Activated B cell treated with CpG ODN at 0.5 μM for 24 hours (primary cell): ENCODE measurements at regions not wholly inside any gene's neighbourhood (a gene's known extent, or its start where the extent isn't known, plus 50 kb on each side); places are given as distances from the start of the nearest gene placed in this dataset.

Experiments
- ATAC-seq: fragments of 200-7000 bp; cut with Tn5 transposase; one replicate; pipeline ENCODE4 v1.10.0; 2021; ENCODE audit warnings: low read depth, mild to moderate bottlenecking, moderate library complexity
- CTCF ChIA-PET: fragments of 350-600 bp; sonication (Branson Sonifier 250); formaldehyde crosslinking; loops from one replicate; lab custom pipeline; 2021; ENCODE audit warnings: antibody characterized with exemption; lab: Charles Lee
- POLR2A ChIA-PET: fragments of 350-600 bp; sonication (Branson Sonifier 250); formaldehyde crosslinking; loops from one replicate; lab custom pipeline; 2021; ENCODE audit warnings: antibody characterized with exemption; lab: Charles Lee
- DNase-seq: peaks from one replicate; pipeline ENCODE4 v3.0.0; 2022
- H3K27ac Mint-ChIP-seq: one replicate; pipeline ENCODE4 v1.8.0; 2020; ENCODE audit warnings: mixed read lengths
- H3K27me3 Mint-ChIP-seq: one replicate; pipeline ENCODE4 v1.8.0; 2021; ENCODE audit warnings: mixed read lengths
- H3K36me3 Mint-ChIP-seq: one replicate; pipeline ENCODE4 v1.8.0; 2021; ENCODE audit warnings: low read depth, mixed read lengths
- H3K4me1 Mint-ChIP-seq: one replicate; pipeline ENCODE4 v1.8.0; 2021; ENCODE audit warnings: mixed read lengths
- H3K4me3 Mint-ChIP-seq: one replicate; pipeline ENCODE4 v1.8.0; 2020; ENCODE audit warnings: mild to moderate bottlenecking, mixed read lengths
- H3K9me3 Mint-ChIP-seq: one replicate; pipeline ENCODE4 v1.8.0; 2020; ENCODE audit warnings: mixed read lengths
- CTCF ChIP-seq: fragments of 200-600 bp; IDR thresholded peaks from one replicate; pipeline ENCODE4 v1.8.0; 2022; ENCODE audit warnings: antibody characterized with exemption, mild to moderate bottlenecking
- intact Hi-C: fragments of 100-400 bp; cut with micrococcal nuclease; formaldehyde crosslinking; loops from one replicate; pipeline ENCODE4 v1.15.1; 2024

- POLR2A ChIA-PET: no interaction called here
Observed at GRCh38 chr5:99191206-99191745, 262.5 kb upstream of the CHD1 start.

GRCh38 chr5:99187611-99188010, 258.8 kb upstream of the CHD1 start:
- H3K4me3 Mint-ChIP-seq: no peak overlapping the region
- no peak for TF ChIP-seq CTCF
- intact Hi-C loops: no loop called here
- H3K36me3 Mint-ChIP-seq: no peaks in the 10 kb centered on the region
- ChIA-PET POLR2A (no interaction called here), CTCF (no interaction called here)
- H3K27me3 Mint-ChIP-seq: no peaks in the 10 kb centered on the region
- ATAC-seq: no peak
- H3K4me1 Mint-ChIP-seq: no peaks in the 10 kb centered on the region
- no peak for DNase-seq
- H3K9me3 Mint-ChIP-seq: no peaks in the 10 kb centered on the region
- no peak overlapping the region for H3K27ac Mint-ChIP-seq

More at GRCh38 chr5:99191206-99191745, 262.5 kb upstream of the CHD1 start:
- no peaks in the 10 kb centered on the region for H3K36me3 Mint-ChIP-seq
- no peaks in the 10 kb centered on the region for H3K4me1 Mint-ChIP-seq
- intact Hi-C loops: no loop called here
- no peaks in the 10 kb centered on the region for H3K27me3 Mint-ChIP-seq
- no peak overlapping the region for H3K27ac Mint-ChIP-seq
- H3K4me3 Mint-ChIP-seq: no peak overlapping the region
- CTCF ChIA-PET: no interaction called here
- no peak for ATAC-seq
- no peaks in the 10 kb centered on the region for H3K9me3 Mint-ChIP-seq
- DNase-seq: no peak
- no peak for TF ChIP-seq CTCF

GRCh38 chr5:99179206-99179605, 250.4 kb upstream of the CHD1 start:
- POLR2A ChIA-PET: no interaction called here
- intact Hi-C loops: no loop called here
- no peaks in the 10 kb centered on the region for H3K27me3 Mint-ChIP-seq
- H3K4me3 Mint-ChIP-seq: no peak overlapping the region
- DNase-seq (no peak), ATAC-seq (no peak)
- peaks cover 2% of the 10 kb centered on the region for H3K9me3 Mint-ChIP-seq
- H3K27ac Mint-ChIP-seq: no peak overlapping the region
- no peak for TF ChIP-seq CTCF
- CTCF ChIA-PET: no interaction called here
- no peaks in the 10 kb centered on the region for H3K4me1 Mint-ChIP-seq
- no peaks in the 10 kb centered on the region for H3K36me3 Mint-ChIP-seq

- Mint-ChIP-seq H3K36me3 (no peaks in the 10 kb centered on the region), H3K27me3 (no peaks in the 10 kb centered on the region), H3K9me3 (peaks cover 2% of the 10 kb centered on the region), H3K4me1 (no peaks in the 10 kb centered on the region), H3K27ac (no peak overlapping the region), H3K4me3 (no peak overlapping the region)
- ATAC-seq (no peak), DNase-seq (no peak)
- intact Hi-C loops: no loop called here
- no peak for TF ChIP-seq CTCF
- POLR2A ChIA-PET: no interaction called here
- CTCF ChIA-PET: no interaction called here
Observed at GRCh38 chr5:99177796-99178195, 249.0 kb upstream of the CHD1 start.

GRCh38 chr5:99176186-99176585, 247.4 kb upstream of the CHD1 start:
- TF ChIP-seq CTCF: no peak
- no peaks in the 10 kb centered on the region for H3K27me3 Mint-ChIP-seq
- no peaks in the 10 kb centered on the region for H3K4me1 Mint-ChIP-seq
- no peak overlapping the region for H3K27ac Mint-ChIP-seq
- H3K4me3 Mint-ChIP-seq: no peak overlapping the region
- DNase-seq: no peak
- intact Hi-C loops: no loop called here
- ChIA-PET POLR2A (no interaction called here), CTCF (no interaction called here)
- H3K36me3 Mint-ChIP-seq: no peaks in the 10 kb centered on the region
- no peak for ATAC-seq
- peaks cover 2% of the 10 kb centered on the region for H3K9me3 Mint-ChIP-seq
